H9 (cell line): ENCODE measurements at regions not wholly inside any gene's neighbourhood (a gene's known extent, or its start where the extent isn't known, plus 50 kb on each side); places are given as distances from the start of the nearest gene placed in this dataset.

ENCODE experiments used
- DNase-seq: peaks from one replicate; pipeline ENCODE4 v3.0.0-alpha.2; 2017
- H2AFZ ChIP-seq: one replicate; pipeline ENCODE4 v1.6.1; 2013; ENCODE audit warnings: mild to moderate bottlenecking, low read length, control low read depth, moderate library complexity
- H2AK5ac ChIP-seq: 2 replicates; pipeline ENCODE4 v1.6.1; 2013; ENCODE audit warnings: low read length, control low read depth, mixed read lengths; ENCODE audit not compliant: insufficient read length
- H2BK120ac ChIP-seq: one replicate; pipeline ENCODE4 v1.6.1; 2013; ENCODE audit warnings: low read depth, mild to moderate bottlenecking, low read length, control low read depth, inconsistent platforms; ENCODE audit not compliant: poor library complexity, severe bottlenecking
- H2BK12ac ChIP-seq: 2 replicates; pipeline ENCODE4 v1.6.1; 2013; ENCODE audit warnings: low read length, control low read depth, mixed read lengths, low read depth; ENCODE audit not compliant: insufficient read length
- H2BK15ac ChIP-seq: 2 replicates; pipeline ENCODE4 v1.6.1; 2013; ENCODE audit warnings: low read depth, low read length, control low read depth
- H2BK20ac ChIP-seq: one replicate; pipeline ENCODE4 v1.6.1; 2013; ENCODE audit warnings: low read depth, mild to moderate bottlenecking, low read length, control low read depth, inconsistent platforms; ENCODE audit not compliant: poor library complexity, severe bottlenecking
- H2BK5ac ChIP-seq: 2 replicates; pipeline ENCODE4 v1.6.1; 2013; ENCODE audit warnings: low read length, control low read depth, mixed read lengths; ENCODE audit not compliant: insufficient read length
- H3K14ac ChIP-seq: 2 replicates; pipeline ENCODE4 v1.6.1; 2013; ENCODE audit warnings: low read length, control low read depth; ENCODE audit not compliant: insufficient read depth
- H3K18ac ChIP-seq: 2 replicates; pipeline ENCODE4 v1.6.1; 2013; ENCODE audit warnings: low read depth, mild to moderate bottlenecking, mixed read lengths, low read length, control low read depth; ENCODE audit not compliant: insufficient read length
- H3K23ac ChIP-seq: 2 replicates; pipeline ENCODE4 v1.6.1; 2013; ENCODE audit warnings: low read length, control low read depth, mixed read lengths, low read depth; ENCODE audit not compliant: insufficient read length
- H3K23me2 ChIP-seq: 2 replicates; pipeline ENCODE4 v1.6.1; 2013; ENCODE audit warnings: low read depth, mild to moderate bottlenecking, mixed read lengths, low read length, control low read depth; ENCODE audit not compliant: insufficient read length, poor library complexity, severe bottlenecking
- H3K27ac ChIP-seq: 2 replicates; pipeline ENCODE4 v1.5.1; 2013; ENCODE audit warnings: low read length, control low read depth, mixed read lengths, low read depth; ENCODE audit not compliant: insufficient read length
- H3K27me3 ChIP-seq: 2 replicates; pipeline ENCODE4 v1.6.1; 2013; ENCODE audit warnings: low read length, control low read depth, inconsistent platforms; ENCODE audit not compliant: insufficient read depth
- H3K4ac ChIP-seq: 2 replicates; pipeline ENCODE4 v1.6.1; 2013; ENCODE audit warnings: low read depth, mild to moderate bottlenecking, control low read depth, inconsistent platforms, low read length, moderate library complexity
- H3K4me1 ChIP-seq: 2 replicates; pipeline ENCODE4 v1.6.1; 2013; ENCODE audit warnings: low read length, control low read depth, inconsistent platforms; ENCODE audit not compliant: insufficient read depth
- H3K4me2 ChIP-seq: 2 replicates; pipeline ENCODE4 v1.6.1; 2013; ENCODE audit warnings: low read length, control low read depth, mixed read lengths; ENCODE audit not compliant: insufficient read length, insufficient read depth
- H3K56ac ChIP-seq: 2 replicates; pipeline ENCODE4 v1.6.1; 2013; ENCODE audit warnings: low read depth, mild to moderate bottlenecking, mixed read lengths, low read length, control low read depth; ENCODE audit not compliant: insufficient read length
- H3K79me1 ChIP-seq: 2 replicates; pipeline ENCODE4 v1.6.1; 2013; ENCODE audit warnings: low read depth, mild to moderate bottlenecking, moderate library complexity, low read length, control low read depth, inconsistent platforms; ENCODE audit not compliant: insufficient read depth, poor library complexity, severe bottlenecking
- H3K79me2 ChIP-seq: 2 replicates; pipeline ENCODE4 v1.6.1; 2013; ENCODE audit warnings: low read length, control low read depth, inconsistent platforms; ENCODE audit not compliant: insufficient read depth
- H3K9ac ChIP-seq: 2 replicates; pipeline ENCODE4 v1.6.1; 2013; ENCODE audit warnings: low read length, control low read depth, mixed read lengths; ENCODE audit not compliant: insufficient read length; ENCODE audit errors: extremely low read depth
- H3K9me3 ChIP-seq: one replicate; pipeline ENCODE4 v1.6.1; 2013; ENCODE audit warnings: low read depth, low read length, inconsistent platforms; ENCODE audit not compliant: control insufficient read depth
- H3T11ph ChIP-seq: one replicate; pipeline ENCODE4 v1.6.1; 2013; ENCODE audit warnings: mild to moderate bottlenecking, low read length, control low read depth, inconsistent platforms
- H4K20me1 ChIP-seq: one replicate; pipeline ENCODE4 v1.6.1; 2013; ENCODE audit not compliant: control insufficient read depth, insufficient read length, insufficient read depth
- H4K5ac ChIP-seq: 2 replicates; pipeline ENCODE4 v1.6.1; 2013; ENCODE audit warnings: low read depth, mild to moderate bottlenecking, mixed read lengths, low read length, control low read depth; ENCODE audit not compliant: insufficient read length
- H4K8ac ChIP-seq: replicated peaks from 2 replicates; pipeline ENCODE4 v1.6.1; 2013; ENCODE audit warnings: low read length, control low read depth, mixed read lengths, low read depth; ENCODE audit not compliant: insufficient read length
- H4K91ac ChIP-seq: 2 replicates; pipeline ENCODE4 v1.6.1; 2013; ENCODE audit warnings: low read depth, mild to moderate bottlenecking, moderate library complexity, mixed read lengths, low read length, control low read depth; ENCODE audit not compliant: insufficient read length
- H3K27ac Mint-ChIP-seq, 3 experiments: 2 replicates in 2 of 3; 3 replicates in 1 of 3; pipeline ENCODE4 v1.8.0; 2020 to 2021; ENCODE audit warnings: mixed read lengths in 3 of 3, mild to moderate bottlenecking in 1 of 3, moderate library complexity in 1 of 3
- H3K27me3 Mint-ChIP-seq: 2 replicates; pipeline ENCODE4 v1.8.0; 2021; ENCODE audit warnings: low read depth, mild to moderate bottlenecking, moderate library complexity, mixed read lengths
- H3K36me3 Mint-ChIP-seq, 3 experiments: 2 replicates in 2 of 3; 3 replicates in 1 of 3; pipeline ENCODE4 v1.8.0; 2020 to 2021; ENCODE audit warnings: low read depth in 3 of 3, mixed read lengths in 3 of 3; ENCODE audit not compliant: insufficient read depth in 1 of 3
- H3K4me1 Mint-ChIP-seq, 2 experiments: 2 replicates each; pipeline ENCODE4 v1.8.0; 2020; ENCODE audit warnings: mixed read lengths in 2 of 2
- H3K4me3 Mint-ChIP-seq, 2 experiments: 2 replicates in 1 of 2; 3 replicates in 1 of 2; pipeline ENCODE4 v1.8.0; 2020 to 2021; ENCODE audit warnings: mild to moderate bottlenecking in 2 of 2, mixed read lengths in 2 of 2, moderate library complexity in 1 of 2
- H3K9me3 Mint-ChIP-seq, 2 experiments: 2 replicates in 1 of 2; 3 replicates in 1 of 2; pipeline ENCODE4 v1.8.0; 2020; ENCODE audit warnings: mild to moderate bottlenecking in 2 of 2, mixed read lengths in 2 of 2, moderate library complexity in 1 of 2
- CTCF ChIP-seq: fragments of 200-600 bp; sonication (generic); conservative IDR thresholded peaks from 3 replicates; pipeline ENCODE4 v1.8.0; 2021; ENCODE audit warnings: antibody characterized with exemption, mild to moderate bottlenecking
- WGBS: extraction: QIAGEN DNeasy Blood & Tissue Kit; methylation state at CpG from one replicate; pipeline ENCODE4 v1.1.7; 2013; ENCODE audit warnings: missing lambda C conversion rate, low lambda C conversion rate, mixed read lengths; ENCODE audit not compliant: insufficient read length; ENCODE audit errors: extremely low coverage; 5-methylcytosine and 5-hydroxymethylcytosine counted together

DNA sequence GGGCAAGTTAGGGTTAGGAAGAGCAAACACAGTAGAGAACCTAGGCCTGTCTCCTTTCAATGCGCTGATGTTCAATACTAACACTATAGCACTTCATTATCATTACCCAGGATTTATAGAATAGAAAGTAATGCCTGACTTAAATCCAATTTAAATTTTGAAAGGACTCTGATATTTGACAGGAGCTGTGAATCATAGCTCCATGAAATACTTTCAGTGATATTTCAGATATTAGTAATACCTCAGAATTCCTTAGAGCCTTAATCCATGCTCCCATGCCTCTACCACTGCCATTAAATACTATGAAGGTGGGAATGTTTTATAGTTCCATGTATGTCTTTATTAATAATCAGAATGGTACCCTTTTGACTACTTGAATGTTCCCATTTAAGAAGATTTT, 530.2 kb downstream of the BCKDHB start:
- Mint-ChIP-seq H3K36me3 (no peaks in the 10 kb centered on the region), H3K27ac (no peak overlapping the region; a peak in 1 of 7 replicates), H3K4me1 (peaks cover 8 to 16% of the 10 kb centered on the region in 2 experiments), H3K4me3 (no peak overlapping the region), H3K9me3 (no peaks in the 10 kb centered on the region; a peak in 2 of 5 replicates), H3K27me3 (no peaks in the 10 kb centered on the region)
- no peak overlapping the region for H2BK5ac ChIP-seq
- H3T11ph ChIP-seq = no peak overlapping the region
- H3K56ac ChIP-seq = no peak overlapping the region
- H4K20me1 ChIP-seq = no peaks in the 10 kb centered on the region
- H2BK12ac ChIP-seq = no peak overlapping the region
- H2BK20ac ChIP-seq = no peak overlapping the region
- no peak overlapping the region for H3K4me2 ChIP-seq
- TF ChIP-seq CTCF = no peak
- no peak overlapping the region for H3K18ac ChIP-seq
- WGBS = no CpG with 5 or more reads among the region's 1 CpG
- H4K5ac ChIP-seq = no peak overlapping the region
- no peak overlapping the region for H3K27ac ChIP-seq
- H3K23ac ChIP-seq = no peak overlapping the region
- no peak overlapping the region for H3K9ac ChIP-seq
- H2BK120ac ChIP-seq = no peak overlapping the region
- H3K4ac ChIP-seq = no peak overlapping the region
- no peaks in the 10 kb centered on the region for H3K79me2 ChIP-seq
- H3K4me1 ChIP-seq = peaks cover 2% of the 10 kb centered on the region; the same call in 1 of the 2 replicates
- no peak overlapping the region for H4K91ac ChIP-seq
- no peak overlapping the region for H2BK15ac ChIP-seq
- no peak overlapping the region for H3K14ac ChIP-seq
- no peaks in the 10 kb centered on the region for H3K79me1 ChIP-seq
- H2AK5ac ChIP-seq = no peak overlapping the region
- H3K27me3 ChIP-seq = no peaks in the 10 kb centered on the region
- H4K8ac ChIP-seq = no peak overlapping the region
- no peak for DNase-seq
- H3K9me3 ChIP-seq = no peaks in the 10 kb centered on the region
- H2AFZ ChIP-seq = no peak overlapping the region
- H3K23me2 ChIP-seq = no peaks in the 10 kb centered on the region
